HG03066 (cell line): ENCODE measurements at regions not wholly inside any gene's neighbourhood (a gene's known extent, or its start where the extent isn't known, plus 50 kb on each side); places are given as distances from the start of the nearest gene placed in this dataset.
"Not testable (repeated sequence)": the region's sequence is repeated elsewhere in the genome, so short reads cannot be mapped to it uniquely, and the experiment has no call there.

Source experiments
- ATAC-seq: cut with Tn5 transposase; IDR thresholded peaks from one replicate; pipeline ENCODE4 v1.9.1; 2021; ENCODE audit warnings: low read depth; ENCODE audit not compliant: unreplicated experiment

DNA sequence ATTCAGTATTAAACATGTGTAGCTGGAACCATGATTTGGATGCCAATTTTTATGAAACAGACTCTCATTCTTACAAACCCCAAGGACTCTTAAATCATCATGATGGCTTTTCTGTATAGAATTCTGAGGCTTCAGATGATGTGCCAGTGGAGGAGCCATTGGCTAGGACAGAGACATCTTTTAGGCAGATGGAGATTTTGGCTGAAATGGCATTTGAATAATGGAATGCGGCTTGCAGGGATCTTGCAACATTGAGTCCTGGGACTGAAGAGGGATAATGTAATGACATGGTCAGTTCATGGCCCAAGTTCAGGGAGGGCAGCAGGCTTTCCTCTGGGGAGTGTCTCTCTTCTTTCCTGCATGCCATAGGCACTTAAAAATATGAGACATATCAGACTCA lies 172.4 kb downstream of the ABCA8 start:
- ATAC-seq = no peak

- no peak for ATAC-seq
Measured at GRCh38 chr17:68780596-68780995, 174.6 kb downstream of the ABCA8 start.

GRCh38 chr17:68778726-68779125 lies 176.5 kb downstream of the ABCA8 start:
- no peak for ATAC-seq

DNA sequence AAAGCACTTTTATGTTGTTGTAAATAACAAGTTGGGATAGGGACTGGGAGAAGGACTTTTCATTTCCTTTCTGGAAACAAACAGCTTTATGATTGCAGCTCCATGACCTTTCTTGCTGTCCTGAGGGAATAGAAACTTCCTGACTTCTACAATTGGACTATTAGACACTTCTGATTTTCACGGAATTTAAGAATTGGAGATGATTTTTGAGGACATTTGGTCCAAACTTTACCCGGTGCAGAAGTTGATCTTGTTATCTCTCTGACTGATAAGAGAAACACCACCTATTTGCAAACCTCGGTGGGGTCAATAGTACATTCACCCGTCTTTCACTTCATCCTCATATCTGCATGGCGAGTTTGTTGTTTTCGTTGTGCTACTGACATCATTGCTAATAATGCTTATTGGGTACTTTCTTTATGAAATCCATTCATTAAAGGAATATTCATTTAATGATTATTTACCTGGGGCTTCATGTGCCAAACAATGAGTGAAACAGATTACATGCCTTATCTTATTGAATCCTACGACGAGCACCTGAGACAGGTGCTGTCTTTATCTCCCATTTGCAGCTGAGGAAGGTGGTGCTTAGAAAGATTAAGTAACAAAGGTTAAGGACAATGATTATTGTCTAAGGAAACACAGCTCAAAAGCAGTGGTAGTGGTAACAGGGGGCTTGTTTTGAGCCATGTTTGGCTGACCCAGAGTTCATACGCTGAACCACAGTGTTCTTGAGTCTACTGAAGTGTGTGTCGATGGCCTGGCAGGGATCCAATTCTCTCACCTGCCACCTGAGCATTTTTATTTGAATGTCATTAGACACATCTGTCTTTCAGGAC lies 176.9 kb upstream of the FAM20A start:
- no peak for ATAC-seq

GRCh38 chr17:68777243-68777855 lies 176.2 kb upstream of the FAM20A start:
- ATAC-seq = no peak

DNA sequence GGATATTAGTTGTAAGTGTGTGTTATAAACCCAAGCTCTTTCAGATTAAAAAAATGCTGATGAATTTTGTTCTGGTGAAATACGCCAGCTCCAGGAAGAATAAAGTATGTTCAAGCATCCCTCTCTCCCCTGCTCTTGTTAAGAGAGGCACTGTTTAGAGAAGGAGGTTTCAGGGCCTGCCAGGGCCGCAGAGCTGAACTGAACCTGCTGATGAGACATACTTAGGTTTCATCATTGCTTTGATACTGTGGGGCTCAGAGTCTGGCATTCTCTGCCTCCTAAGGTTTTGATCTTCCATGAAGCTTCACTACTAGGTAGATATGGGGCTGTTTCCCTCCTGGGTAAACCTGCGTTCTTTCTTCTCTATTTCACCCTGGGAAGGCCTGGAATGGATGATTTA lies 175.3 kb upstream of the FAM20A start:
- ATAC-seq = no peak

GRCh38 chr17:68775969-68776368 lies 174.8 kb upstream of the FAM20A start:
- no peak for ATAC-seq

DNA sequence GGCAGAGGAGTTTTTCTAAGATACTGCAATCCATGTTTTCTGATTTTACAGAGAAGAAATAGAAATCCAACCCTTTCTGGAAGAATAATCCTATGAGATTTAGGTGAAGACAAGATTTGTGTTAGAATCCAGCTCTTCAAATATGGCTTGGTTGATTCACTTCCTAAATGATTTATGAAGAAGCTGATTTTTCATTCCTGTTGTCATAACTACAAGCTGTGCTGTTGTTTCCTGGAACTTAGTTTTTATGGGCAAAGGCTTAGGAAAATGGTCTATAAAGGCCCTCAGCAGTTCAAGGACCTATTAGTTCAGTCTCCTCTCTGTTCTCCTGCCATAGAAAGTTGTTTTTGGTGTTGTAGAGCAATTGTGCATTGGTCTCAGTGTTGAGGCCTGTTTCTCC lies 174.2 kb upstream of the FAM20A start:
- no peak for ATAC-seq

DNA sequence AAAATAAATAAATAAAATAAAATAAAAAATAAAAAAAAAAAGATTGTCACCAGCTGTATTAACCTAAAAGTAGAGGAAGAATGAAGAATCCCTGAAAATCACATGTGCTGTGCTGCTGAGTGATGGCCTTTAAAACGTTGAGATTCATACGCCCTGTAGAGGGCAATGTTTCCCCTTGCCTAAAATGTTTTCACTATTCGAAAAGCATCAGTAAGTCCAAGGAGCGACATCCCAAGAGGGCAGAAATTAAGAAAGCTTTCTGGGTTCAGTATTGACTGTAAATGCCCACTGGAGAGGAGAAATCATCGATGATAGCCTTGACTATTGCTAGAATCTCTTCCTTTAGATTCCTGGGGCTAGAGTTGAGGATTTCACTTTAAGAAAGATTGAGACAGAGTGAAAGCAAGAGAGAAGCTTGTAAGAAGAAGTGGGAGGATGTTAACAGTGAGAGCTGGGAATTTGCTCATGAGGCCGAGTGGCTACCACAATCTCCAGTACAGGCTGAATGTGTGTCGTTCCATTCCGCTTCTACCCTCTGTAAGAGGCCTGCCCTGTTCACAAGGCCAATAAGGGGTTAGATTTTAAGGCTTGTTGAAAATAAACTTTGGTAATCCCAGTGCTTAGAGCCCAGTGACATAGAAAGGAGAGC lies 170.8 kb upstream of the FAM20A start:
- no peak for ATAC-seq

DNA sequence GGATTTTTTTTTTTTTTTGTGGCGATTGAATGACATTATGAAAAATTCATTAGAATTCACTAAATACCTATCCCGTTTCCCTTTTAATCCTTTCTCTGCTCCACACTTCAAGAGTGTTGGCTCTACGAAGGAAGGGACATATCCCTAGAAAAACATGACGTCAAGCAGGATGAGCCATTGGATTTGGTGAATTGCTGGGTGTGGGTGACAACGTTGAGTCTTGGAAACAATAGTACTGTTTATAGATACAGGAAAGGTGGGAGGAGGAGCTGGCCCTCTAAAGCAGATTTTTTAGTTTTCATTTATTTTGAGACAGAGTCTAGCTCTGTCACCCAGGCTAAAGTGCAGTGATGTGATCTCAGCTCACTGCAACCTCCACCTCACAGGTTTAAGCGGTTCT lies 167.6 kb upstream of the FAM20A start:
- ATAC-seq = no peak

DNA sequence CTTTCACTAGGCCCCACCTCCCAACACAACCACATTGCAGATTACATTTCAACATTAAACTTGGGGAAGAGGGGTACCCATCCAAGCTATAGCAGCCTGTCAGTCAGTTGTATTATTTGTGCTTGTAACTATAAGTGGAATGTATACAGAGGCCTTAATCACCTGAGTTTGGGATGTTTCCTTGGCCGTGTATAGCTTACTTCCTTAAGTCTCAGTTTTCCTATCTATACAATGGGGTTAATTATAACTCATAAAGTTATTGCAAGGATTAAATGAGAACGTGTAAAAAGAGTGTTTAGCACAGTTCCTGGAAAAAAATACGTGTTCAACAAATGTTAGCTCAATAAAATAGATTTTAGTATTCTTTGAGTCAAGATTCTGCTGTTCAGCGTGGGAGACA lies 165.5 kb upstream of the FAM20A start:
- no peak for ATAC-seq

- no peak for ATAC-seq
Measured at GRCh38 chr17:68763562-68763961, 162.4 kb upstream of the FAM20A start.

DNA sequence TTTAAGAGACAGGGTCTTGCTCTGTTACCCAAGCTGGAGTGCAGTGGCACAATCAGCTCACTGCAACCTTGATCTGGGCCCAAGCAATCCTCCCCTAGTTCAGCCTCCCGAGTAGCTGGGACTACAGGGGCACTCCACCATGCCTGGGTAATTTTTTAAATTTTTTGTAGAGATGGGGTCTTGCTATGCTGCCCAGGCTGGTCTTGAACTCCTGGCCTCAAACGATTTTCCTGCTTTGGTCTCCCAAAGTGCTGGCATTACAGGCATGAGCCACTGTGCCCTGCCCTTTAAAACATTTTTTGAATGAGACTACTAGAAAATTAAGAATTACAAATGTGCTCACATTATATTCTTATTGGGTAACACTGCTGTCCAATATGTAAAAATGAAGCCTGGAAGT lies 161.7 kb upstream of the FAM20A start:
- no peak for ATAC-seq

DNA sequence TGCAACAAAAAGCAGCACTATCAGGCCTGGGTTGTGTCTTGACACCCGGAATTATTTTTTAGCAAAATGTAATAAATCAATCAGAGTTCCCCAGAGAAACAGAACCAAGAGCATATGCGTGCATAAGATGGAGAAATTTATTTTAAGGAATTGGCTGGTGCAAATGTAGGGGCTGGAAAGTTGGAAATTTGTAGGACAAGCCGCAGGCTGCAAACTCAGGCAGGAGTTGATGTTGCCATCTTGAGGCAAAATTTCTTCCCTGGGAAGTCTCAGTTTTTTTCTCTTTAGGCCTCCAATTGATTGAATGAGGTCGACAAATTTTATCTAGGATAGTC lies 158.9 kb upstream of the FAM20A start:
- no peak for ATAC-seq

DNA sequence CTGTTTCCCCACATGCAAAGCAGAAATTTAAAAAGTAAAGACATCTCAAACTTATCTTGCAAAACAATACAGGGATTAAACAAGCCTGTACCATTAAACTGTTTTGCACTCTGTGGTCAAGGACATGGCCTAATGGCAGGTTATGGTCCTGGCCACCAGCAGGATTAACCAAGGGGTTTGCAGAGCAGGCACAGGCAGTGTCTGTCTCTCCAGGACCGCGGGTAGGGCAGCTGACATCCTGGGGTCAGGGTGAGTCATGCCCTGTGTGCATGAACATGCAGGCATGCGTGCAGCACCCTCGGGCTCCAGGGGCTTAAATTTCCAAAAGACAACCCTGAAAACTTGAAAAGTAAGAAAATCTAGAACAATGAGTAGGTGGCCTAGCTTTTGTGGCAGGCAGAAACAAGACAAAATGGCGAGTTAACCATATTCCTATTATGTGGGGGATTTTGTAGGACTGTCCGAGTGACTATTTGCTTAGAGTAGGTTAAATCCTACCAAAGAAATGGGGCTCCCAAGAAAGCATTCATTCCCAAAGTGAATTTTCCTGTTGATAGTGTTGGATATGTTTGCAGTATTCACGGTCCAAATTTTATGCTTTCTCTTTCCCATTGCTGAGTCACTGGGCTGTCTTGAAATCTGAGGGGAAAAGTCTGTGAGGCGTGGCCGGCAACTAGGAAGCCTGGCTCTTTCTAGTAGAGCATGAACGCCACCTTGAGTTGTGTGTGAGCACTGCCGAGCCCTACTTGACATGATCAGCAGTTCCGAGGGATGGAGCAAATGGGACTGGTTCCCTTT lies 158.4 kb upstream of the FAM20A start:
- ATAC-seq = peak; percentile 73

- no peak for ATAC-seq
Measured at GRCh38 chr17:68759002-68759342, 157.8 kb upstream of the FAM20A start.

DNA sequence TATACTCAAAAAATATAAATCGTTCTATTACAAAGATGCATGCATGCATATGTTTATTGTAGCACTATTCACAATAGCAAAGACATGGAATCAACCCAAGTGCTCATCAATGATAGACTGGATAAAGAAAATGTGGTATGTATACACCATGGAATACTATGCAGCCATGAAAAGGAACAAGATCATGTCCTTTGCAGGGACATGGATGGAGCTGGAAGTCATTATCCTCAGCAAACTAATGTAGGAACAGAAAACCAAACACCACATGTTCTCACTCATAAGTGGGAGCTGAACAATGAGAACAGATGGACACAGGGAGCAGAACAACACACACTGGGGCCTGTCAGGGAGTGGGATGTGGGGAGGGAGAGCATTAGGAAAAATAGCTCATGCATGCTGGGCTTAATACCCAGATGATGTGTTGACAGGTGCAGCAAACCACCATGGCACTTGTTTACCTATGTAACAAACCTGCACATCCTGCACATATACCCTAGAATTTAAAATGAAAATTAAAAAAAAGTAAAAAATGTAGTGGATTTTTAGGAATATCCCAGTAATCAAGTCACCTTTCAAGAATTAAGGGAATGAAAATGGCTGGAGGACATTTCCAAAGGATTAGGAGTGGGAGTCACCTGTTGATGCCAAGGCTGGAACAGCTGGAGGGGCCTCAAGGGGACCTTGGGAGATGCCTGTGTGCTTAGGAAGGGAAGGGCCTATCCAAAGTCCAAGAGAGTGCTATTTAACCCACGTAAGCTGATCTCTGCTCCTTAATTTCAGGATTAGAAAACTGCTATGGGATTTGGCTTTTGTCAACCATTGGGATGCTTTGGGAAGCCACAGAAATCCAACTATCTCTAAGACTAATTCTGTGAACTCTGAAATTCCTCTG lies 156.9 kb upstream of the FAM20A start:
- ATAC-seq = not testable (repeated sequence)

- ATAC-seq = no peak
Measured at GRCh38 chr17:68753985-68754769, 153.0 kb upstream of the FAM20A start.

GRCh38 chr17:68750208-68750562 lies 149.0 kb upstream of the FAM20A start:
- ATAC-seq = no peak
